Common myeloid progenitor, CD34-positive (primary cell): ENCODE measurements at regions not wholly inside any gene's neighbourhood (a gene's known extent, or its start where the extent isn't known, plus 50 kb on each side); places are given as distances from the start of the nearest gene placed in this dataset.
"Not testable (repeated sequence)": the region's sequence is repeated elsewhere in the genome, so short reads cannot be mapped to it uniquely, and the experiment has no call there.

Experiments
- CTCF ChIA-PET: fragments of 350-600 bp; sonication (Branson Sonifier 250); formaldehyde crosslinking; loops from one replicate; lab custom pipeline; 2021; ENCODE audit warnings: antibody characterized with exemption; lab: Charles Lee
- POLR2A ChIA-PET: fragments of 350-600 bp; sonication (Branson Sonifier 250); formaldehyde crosslinking; loops from one replicate; lab custom pipeline; 2021; ENCODE audit warnings: antibody characterized with exemption; lab: Charles Lee
- DNase-seq, 3 donors: peaks; one replicate each; pipeline versions ENCODE4 v3.0.0 to v3.0.0-alpha.2; 2013
- H3K27ac ChIP-seq, 2 experiments: 1 replicate in 1 of 2; 2 replicates in 1 of 2; pipeline ENCODE4 v1.7.0; 2013; ENCODE audit warnings: inconsistent platforms in 2 of 2, low read length in 2 of 2, mild to moderate bottlenecking in 2 of 2, low read depth in 1 of 2, moderate library complexity in 1 of 2; ENCODE audit not compliant: severe bottlenecking in 2 of 2, insufficient read depth in 1 of 2, poor library complexity in 1 of 2
- H3K27me3 ChIP-seq, 5 experiments: replicated peaks in 2 of 5; 1 replicate in 3 of 5; 2 replicates in 2 of 5; pipeline versions ENCODE4 v1.6.1 to v1.7.0; 2013; ENCODE audit warnings: low read length in 4 of 5, mild to moderate bottlenecking in 2 of 5, moderate library complexity in 2 of 5, inconsistent platforms in 1 of 5; ENCODE audit not compliant: insufficient read depth in 5 of 5, control insufficient read depth in 4 of 5
- H3K36me3 ChIP-seq, 4 experiments: 1 replicate in 2 of 4; 2 replicates in 2 of 4; pipeline versions ENCODE4 v1.6.1 to v1.7.0; 2013; ENCODE audit warnings: low read length in 3 of 4, control low read depth in 1 of 4, mild to moderate bottlenecking in 1 of 4; ENCODE audit not compliant: control insufficient read depth in 4 of 4, insufficient read depth in 4 of 4
- H3K4me1 ChIP-seq, 4 experiments: 1 replicate in 3 of 4; 2 replicates in 1 of 4; pipeline versions ENCODE4 v1.6.1 to v1.7.1; 2013; ENCODE audit warnings: low read length in 3 of 4, mild to moderate bottlenecking in 3 of 4, control low read depth in 1 of 4, inconsistent platforms in 1 of 4, moderate library complexity in 1 of 4; ENCODE audit not compliant: control insufficient read depth in 4 of 4, insufficient read depth in 4 of 4; ENCODE audit errors: control extremely low read depth in 1 of 4
- H3K4me3 ChIP-seq, 7 experiments: 1 replicate in 4 of 7; 2 replicates in 3 of 7; pipeline versions ENCODE4 v1.5.1 to v1.7.0; 2013; ENCODE audit warnings: mild to moderate bottlenecking in 7 of 7, low read length in 6 of 7, moderate library complexity in 6 of 7, inconsistent platforms in 2 of 7, low read depth in 2 of 7, control low read depth in 1 of 7; ENCODE audit not compliant: insufficient read depth in 4 of 7, control insufficient read depth in 1 of 7; ENCODE audit errors: extremely low read depth in 1 of 7
- H3K9me3 ChIP-seq, 5 experiments: 1 replicate in 4 of 5; 2 replicates in 1 of 5; pipeline versions ENCODE4 v1.6.1 to v1.7.1; 2013; ENCODE audit warnings: low read length in 4 of 5, mild to moderate bottlenecking in 2 of 5, inconsistent platforms in 1 of 5, low read depth in 1 of 5, moderate library complexity in 1 of 5; ENCODE audit not compliant: control insufficient read depth in 4 of 5, insufficient read depth in 2 of 5; ENCODE audit errors: control extremely low read depth in 1 of 5
- WGBS: methylation state at CpG from one replicate; pipeline ENCODE4 v1.1.5; 2013; ENCODE audit not compliant: insufficient coverage; 5-methylcytosine and 5-hydroxymethylcytosine counted together

- WGBS = 62% methylated on average over 1 of the region's 1 CpG
- Histone ChIP-seq H3K27ac (no peak overlapping the region), H3K27me3 (no peaks in the 10 kb centered on the region), H3K36me3 (no peaks in the 10 kb centered on the region), H3K4me1 (no peaks in the 10 kb centered on the region), H3K9me3 (peaks cover 0 to 5% (median 0%) of the 10 kb centered on the region in 5 experiments), H3K4me3 (no peak overlapping the region)
- POLR2A ChIA-PET = no interaction called here
- CTCF ChIA-PET = no interaction called here
- no peak for DNase-seq
These were observed 95.1 kb downstream of the LSMEM1 start for GRCh38 chr7:112575864-112576263.

DNA sequence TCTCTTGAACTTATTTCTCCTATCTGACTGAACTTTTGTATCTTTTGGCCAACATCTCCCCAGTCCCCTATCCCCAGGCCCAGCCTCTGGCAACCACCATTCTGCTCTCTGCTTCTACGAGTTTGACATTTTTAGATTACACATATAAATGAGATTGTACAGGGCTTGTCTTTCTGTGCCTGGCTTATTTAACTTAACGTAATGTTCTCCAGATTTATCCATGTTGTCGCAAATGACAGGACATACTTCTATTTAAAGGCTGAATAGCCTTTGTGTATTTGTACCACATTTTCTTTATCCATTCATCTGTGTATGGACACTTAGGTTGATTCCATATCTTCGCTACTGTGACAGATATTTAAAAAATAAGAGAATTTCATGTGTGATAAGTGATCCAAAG is 98.6 kb downstream of the LSMEM1 start:
- Histone ChIP-seq H3K9me3 (peaks cover 0 to 5% (median 0%) of the 10 kb centered on the region in 5 experiments), H3K36me3 (no peaks in the 10 kb centered on the region), H3K4me1 (no peaks in the 10 kb centered on the region), H3K4me3 (no peak overlapping the region), H3K27ac (no peak overlapping the region), H3K27me3 (peaks cover 0 to 1% (median 0%) of the 10 kb centered on the region in 5 experiments)
- no peak for DNase-seq
- ChIA-PET CTCF (no interaction called here), POLR2A (no interaction called here)
- 100% methylated on average over 1 of the region's 4 CpGs for WGBS

DNA sequence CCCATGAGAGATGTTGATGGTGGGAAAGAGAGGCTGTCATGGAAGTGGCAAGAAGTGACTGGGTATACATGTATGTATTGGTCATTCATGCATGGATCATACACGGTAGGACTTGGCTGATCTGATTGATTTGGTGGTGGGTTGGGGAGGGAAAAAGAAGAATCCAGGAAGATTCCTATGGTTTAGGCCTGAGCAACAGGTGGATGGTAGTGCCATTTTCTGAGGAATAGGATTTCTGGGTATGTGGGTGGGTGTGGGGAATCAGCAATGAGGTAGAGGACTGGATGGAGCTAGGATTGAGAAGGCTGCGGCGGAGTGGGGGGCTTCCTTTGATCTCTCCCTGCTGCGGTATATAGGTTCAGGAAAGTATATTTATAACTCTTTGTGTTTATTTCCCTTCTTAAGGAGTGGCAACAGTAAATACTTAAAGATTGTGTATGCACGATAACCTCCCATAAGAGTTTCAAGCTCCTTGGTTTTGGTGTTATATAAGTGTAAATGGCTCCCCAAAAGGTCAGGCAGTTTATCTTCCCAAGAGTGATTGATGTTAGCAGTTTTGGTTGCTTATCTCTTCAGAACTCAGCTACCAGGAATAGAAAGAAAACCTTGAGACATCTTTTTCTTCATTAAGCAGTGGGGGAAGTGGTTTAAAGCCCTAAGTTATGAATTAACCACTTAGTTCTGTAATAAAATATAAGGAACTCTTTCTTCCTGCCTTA is 100.1 kb downstream of the LSMEM1 start:
- CTCF ChIA-PET = no interaction called here
- no peaks in the 10 kb centered on the region for H3K36me3 ChIP-seq
- DNase-seq = no peak
- 90% methylated on average over 2 of the region's 5 CpGs for whole genome bisulfite sequencing
- H3K4me1 ChIP-seq = no peaks in the 10 kb centered on the region
- no peak overlapping the region for H3K27ac ChIP-seq
- peaks cover 0 to 5% (median 0%) of the 10 kb centered on the region in 5 experiments for H3K9me3 ChIP-seq
- no peak overlapping the region for H3K4me3 ChIP-seq
- peaks cover 0 to 1% (median 0%) of the 10 kb centered on the region in 5 experiments for H3K27me3 ChIP-seq
- POLR2A ChIA-PET = no interaction called here

DNA sequence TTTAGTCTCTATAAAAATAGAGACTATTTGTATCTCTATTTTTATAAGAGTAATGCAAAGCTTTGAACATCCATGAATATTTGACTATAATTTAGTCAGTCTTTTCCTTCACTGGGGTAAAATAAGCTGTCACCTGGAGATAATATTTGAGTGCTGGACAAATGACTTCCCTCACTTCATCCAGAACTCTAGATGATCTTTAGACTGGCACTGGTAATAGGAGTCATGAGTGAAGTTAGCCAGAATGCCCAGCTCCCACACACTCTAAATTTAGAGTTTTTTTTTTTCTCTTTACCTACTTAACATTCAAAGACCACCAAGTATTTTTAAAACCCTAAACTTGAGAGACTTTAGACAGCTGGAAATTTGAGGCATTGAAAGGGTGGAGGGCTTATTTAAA is 100.7 kb downstream of the LSMEM1 start:
- no peaks in the 10 kb centered on the region for H3K4me1 ChIP-seq
- CTCF ChIA-PET = no interaction called here
- H3K27me3 ChIP-seq = peaks cover 0 to 1% (median 0%) of the 10 kb centered on the region in 5 experiments
- DNase-seq = no peak
- POLR2A ChIA-PET = no interaction called here
- peaks cover 0 to 1% (median 0%) of the 10 kb centered on the region in 5 experiments for H3K9me3 ChIP-seq
- H3K4me3 ChIP-seq = no peak overlapping the region
- H3K27ac ChIP-seq = no peak overlapping the region
- H3K36me3 ChIP-seq = no peaks in the 10 kb centered on the region

- WGBS = no CpG with 5 or more reads among the region's 2 CpGs
- H3K27ac ChIP-seq = no peak overlapping the region
- POLR2A ChIA-PET = no interaction called here
These were observed 103.5 kb downstream of the LSMEM1 start for GRCh38 chr7:112584290-112584689.

DNA sequence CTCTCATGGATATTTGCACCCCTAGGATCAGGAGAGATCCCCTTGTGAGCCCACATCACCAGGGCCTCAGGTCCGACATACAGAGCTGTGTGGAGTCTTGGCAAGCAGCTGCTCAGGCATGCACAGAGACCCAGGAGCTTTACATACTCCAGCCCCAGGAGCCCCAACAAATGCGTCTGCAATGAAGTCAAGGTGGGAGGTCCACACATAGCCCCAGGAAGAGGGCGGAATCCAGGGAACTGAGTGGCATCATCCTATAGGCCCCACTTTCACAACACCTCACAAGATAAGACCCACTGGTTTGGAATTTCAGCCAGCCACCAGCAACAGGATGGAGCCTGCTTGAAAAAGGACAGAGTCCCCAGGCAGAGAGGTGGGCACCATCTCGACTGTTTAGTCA is 106.7 kb downstream of the LSMEM1 start:
- DNase-seq = no peak
- 97% methylated on average over 3 of the region's 4 CpGs for WGBS
- H3K9me3 ChIP-seq = no peaks in the 10 kb centered on the region
- POLR2A ChIA-PET = no interaction called here
- H3K36me3 ChIP-seq = no peaks in the 10 kb centered on the region
- CTCF ChIA-PET = no interaction called here
- no peaks in the 10 kb centered on the region for H3K4me1 ChIP-seq
- H3K27me3 ChIP-seq = peaks cover 0 to 1% (median 0%) of the 10 kb centered on the region in 5 experiments
- H3K27ac ChIP-seq = no peak overlapping the region
- H3K4me3 ChIP-seq = no peak overlapping the region

More at GRCh38 chr7:112584290-112584689, 103.5 kb downstream of the LSMEM1 start:
- Histone ChIP-seq H3K27me3 (peaks cover 0 to 1% (median 0%) of the 10 kb centered on the region in 5 experiments), H3K4me1 (no peaks in the 10 kb centered on the region), H3K36me3 (no peaks in the 10 kb centered on the region), H3K4me3 (no peak overlapping the region), H3K9me3 (no peaks in the 10 kb centered on the region)
- DNase-seq = no peak
- CTCF ChIA-PET = no interaction called here

- peak in 2 of 3 donors; percentile 9 to 24 for DNase-seq
- CTCF ChIA-PET, H3K9me3 ChIP-seq, H3K36me3 ChIP-seq, H3K27ac ChIP-seq, H3K4me1 ChIP-seq, H3K4me3 ChIP-seq, H3K27me3 ChIP-seq: not testable (repeated sequence)
- POLR2A ChIA-PET = interaction anchor here (0.7 kb wide), 1 partner anchor 10 kb away, joined by 4 read pairs; no protein-coding TSS in a partner anchor
- 83% methylated on average over 3 of the region's 4 CpGs for WGBS
These were observed 111.9 kb downstream of the LSMEM1 start for GRCh38 chr7:112592565-112593263.
